ENCODE measurements at regions not wholly inside any gene's neighbourhood (a gene's known extent, or its start where the extent isn't known, plus 50 kb on each side); places are given as distances from the start of the nearest gene placed in this dataset.
"Not testable (repeated sequence)": the region's sequence is repeated elsewhere in the genome, so short reads cannot be mapped to it uniquely, and the experiment has no call there.

GRCh38 chr4:158958489-158959270 is 144.2 kb upstream of the RAPGEF2 start:
- DNase-seq (ENCODE audit: low read depth) = no peak
- no peak for TF ChIP-seq CTCF (IDR thresholded peaks at IDR 0.05; ENCODE audit: insufficient read depth, low read length)
- H3K4me3 ChIP-seq (ENCODE audit: low read depth, low read length) = no peak overlapping the region

GRCh38 chr4:158962393-158962792 is 140.5 kb upstream of the RAPGEF2 start:
- TF ChIP-seq CTCF (IDR thresholded peaks at IDR 0.05; ENCODE audit: insufficient read depth, low read length) = no peak
- no peak overlapping the region for H3K4me3 ChIP-seq (ENCODE audit: low read depth, low read length)
- no peak for DNase-seq (ENCODE audit: low read depth)

- not testable (repeated sequence) for DNase-seq (ENCODE audit: low read depth); H3K4me3 ChIP-seq (ENCODE audit: low read depth, low read length)
Measured at GRCh38 chr4:158963282-158963681, 139.6 kb upstream of the RAPGEF2 start.

GRCh38 chr4:158964114-158964727 is 138.7 kb upstream of the RAPGEF2 start:
- no peak for DNase-seq (ENCODE audit: low read depth)
- no peak for TF ChIP-seq CTCF (IDR thresholded peaks at IDR 0.05; ENCODE audit: insufficient read depth, low read length)

GRCh38 chr4:158964728-158965124 is 138.2 kb upstream of the RAPGEF2 start:
- TF ChIP-seq CTCF (IDR thresholded peaks at IDR 0.05; ENCODE audit: insufficient read depth, low read length) = no peak
- DNase-seq (ENCODE audit: low read depth) = no peak
- H3K4me3 ChIP-seq (ENCODE audit: low read depth, low read length) = no peak overlapping the region

More at GRCh38 chr4:158964114-158964727, 138.7 kb upstream of the RAPGEF2 start:
- no peak overlapping the region for H3K4me3 ChIP-seq (ENCODE audit: low read depth, low read length)

GRCh38 chr4:158965226-158965625 is 137.7 kb upstream of the RAPGEF2 start:
- no peak overlapping the region for H3K4me3 ChIP-seq (ENCODE audit: low read depth, low read length)
- TF ChIP-seq CTCF (IDR thresholded peaks at IDR 0.05; ENCODE audit: insufficient read depth, low read length) = no peak
- no peak for DNase-seq (ENCODE audit: low read depth)

GRCh38 chr4:158966091-158966490 is 136.8 kb upstream of the RAPGEF2 start:
- no peak for DNase-seq (ENCODE audit: low read depth)
- TF ChIP-seq CTCF (IDR thresholded peaks at IDR 0.05; ENCODE audit: insufficient read depth, low read length) = no peak
- no peak overlapping the region for H3K4me3 ChIP-seq (ENCODE audit: low read depth, low read length)
